Liver (tissue), 8 donors: ENCODE measurements at regions not wholly inside any gene's neighbourhood (a gene's known extent, or its start where the extent isn't known, plus 50 kb on each side); places are given as distances from the start of the nearest gene placed in this dataset.

Experiments
- DNase-seq: peaks from one replicate; pipeline ENCODE4 v3.0.0-alpha.2; 2017; ENCODE audit warnings: low spot score
- H3K27ac ChIP-seq, 2 donors: one replicate each; pipeline ENCODE4 v1.7.0; 2013; ENCODE audit warnings: inconsistent platforms in 2 of 2, low read length in 2 of 2, control low read depth in 1 of 2, low read depth in 1 of 2, mild to moderate bottlenecking in 1 of 2
- H3K27me3 ChIP-seq, 4 donors: one replicate each; pipeline versions ENCODE4 v1.6.1 to v1.7.0; 2013; ENCODE audit warnings: low read length in 3 of 4, inconsistent platforms in 1 of 4, mild to moderate bottlenecking in 1 of 4, moderate library complexity in 1 of 4; ENCODE audit not compliant: control insufficient read depth in 4 of 4, insufficient read depth in 4 of 4
- H3K36me3 ChIP-seq, 4 donors: one replicate each; pipeline versions ENCODE4 v1.6.1 to v1.7.0; 2013; ENCODE audit warnings: low read length in 3 of 4, mild to moderate bottlenecking in 3 of 4, low read depth in 1 of 4, moderate library complexity in 1 of 4; ENCODE audit not compliant: control insufficient read depth in 4 of 4, insufficient read depth in 3 of 4
- H3K4me1 ChIP-seq, 4 donors: one replicate each; pipeline versions ENCODE4 v1.6.1 to v1.7.0; 2013; ENCODE audit warnings: low read length in 3 of 4, mild to moderate bottlenecking in 3 of 4, moderate library complexity in 1 of 4; ENCODE audit not compliant: control insufficient read depth in 4 of 4, insufficient read depth in 4 of 4
- H3K4me3 ChIP-seq, 3 donors: one replicate each; pipeline versions ENCODE4 v1.6.1 to v1.7.0; 2013; ENCODE audit warnings: low read length in 3 of 3, control low read depth in 1 of 3, low read depth in 1 of 3, mild to moderate bottlenecking in 1 of 3
- H3K9ac ChIP-seq, 2 donors: one replicate each; pipeline ENCODE4 v1.7.0; 2013; ENCODE audit warnings: low read length in 2 of 2, mild to moderate bottlenecking in 2 of 2, moderate library complexity in 2 of 2, control low read depth in 1 of 2, low read depth in 1 of 2
- H3K9me3 ChIP-seq, 4 donors: one replicate each; pipeline versions ENCODE4 v1.6.1 to v1.7.0; 2013; ENCODE audit warnings: low read length in 3 of 4; ENCODE audit not compliant: control insufficient read depth in 4 of 4
- ATF3 ChIP-seq: IDR thresholded peaks from 2 replicates; pipeline ENCODE4 v1.6.1; 2016; ENCODE audit warnings: antibody characterized with exemption
- EGR1 ChIP-seq, 2 donors: IDR thresholded peaks; 2 replicates each; pipeline ENCODE4 v1.6.1; 2016 to 2018; ENCODE audit warnings: antibody characterized with exemption in 2 of 2, low read depth in 2 of 2
- FOXA1 ChIP-seq: IDR thresholded peaks from 2 replicates; pipeline ENCODE4 v1.6.1; 2016; ENCODE audit warnings: antibody characterized with exemption
- FOXA2 ChIP-seq: IDR thresholded peaks from 2 replicates; pipeline ENCODE4 v1.6.1; 2016; ENCODE audit warnings: antibody characterized with exemption
- GABPA ChIP-seq, 2 donors: IDR thresholded peaks in 1 of 2; conservative IDR thresholded peaks in 1 of 2; 2 replicates each; pipeline ENCODE4 v1.6.1; 2016; ENCODE audit warnings: antibody characterized with exemption in 2 of 2, mild to moderate bottlenecking in 1 of 2, moderate library complexity in 1 of 2
- HNF4A ChIP-seq, 2 donors: conservative IDR thresholded peaks; 2 replicates each; pipeline ENCODE4 v1.6.1; 2016; ENCODE audit warnings: antibody characterized with exemption in 2 of 2, mild to moderate bottlenecking in 2 of 2
- HNF4G ChIP-seq: IDR thresholded peaks from 2 replicates; pipeline ENCODE4 v1.6.1; 2016; ENCODE audit warnings: antibody characterized with exemption
- NR2F2 ChIP-seq: IDR thresholded peaks from 2 replicates; pipeline ENCODE4 v1.6.1; 2016; ENCODE audit warnings: antibody characterized with exemption
- RAD21 ChIP-seq, 2 donors: IDR thresholded peaks; 2 replicates each; pipeline ENCODE4 v1.6.1; 2016; ENCODE audit warnings: antibody characterized with exemption in 2 of 2, mild to moderate bottlenecking in 2 of 2
- REST ChIP-seq: IDR thresholded peaks from 2 replicates; pipeline ENCODE4 v1.6.1; 2016; ENCODE audit warnings: antibody characterized with exemption, mild to moderate bottlenecking
- RXRA ChIP-seq, 2 donors: IDR thresholded peaks; 2 replicates each; pipeline ENCODE4 v1.6.1; 2017 to 2018; ENCODE audit warnings: antibody characterized with exemption in 2 of 2, mild to moderate bottlenecking in 1 of 2
- SP1 ChIP-seq: IDR thresholded peaks from 2 replicates; pipeline ENCODE4 v1.6.1; 2018; ENCODE audit warnings: antibody characterized with exemption, mild to moderate bottlenecking
- YY1 ChIP-seq: IDR thresholded peaks from 2 replicates; pipeline ENCODE4 v1.6.1; 2016; ENCODE audit warnings: antibody characterized with exemption, mild to moderate bottlenecking
- WGBS: extraction: QIAGEN DNeasy Blood & Tissue Kit; methylation state at CpG from one replicate; pipeline ENCODE4 v1.1.7; 2013; 5-methylcytosine and 5-hydroxymethylcytosine counted together
- TF ChIP-seq, protein P1 (sequence below): IDR thresholded peaks from 2 replicates; pipeline ENCODE4 v1.6.1; 2016; ENCODE audit warnings: antibody characterized with exemption
- TF ChIP-seq, protein P2 (sequence below): IDR thresholded peaks from 2 replicates; pipeline ENCODE4 v1.6.1; 2016; ENCODE audit warnings: antibody characterized with exemption
- TF ChIP-seq, protein P3 (sequence below): fragments of 150-350 bp; IDR thresholded peaks from 2 replicates; pipeline ENCODE4 v1.5.1; 2017; ENCODE audit warnings: improper control_type of control experiment, low read depth, low read length; ENCODE audit not compliant: missing input control
- donor health status: healthy.
- donor health status: healthy.
- donor health status: healthy.
- donor health status: healthy.
- donor health status: healthy.

DNA sequence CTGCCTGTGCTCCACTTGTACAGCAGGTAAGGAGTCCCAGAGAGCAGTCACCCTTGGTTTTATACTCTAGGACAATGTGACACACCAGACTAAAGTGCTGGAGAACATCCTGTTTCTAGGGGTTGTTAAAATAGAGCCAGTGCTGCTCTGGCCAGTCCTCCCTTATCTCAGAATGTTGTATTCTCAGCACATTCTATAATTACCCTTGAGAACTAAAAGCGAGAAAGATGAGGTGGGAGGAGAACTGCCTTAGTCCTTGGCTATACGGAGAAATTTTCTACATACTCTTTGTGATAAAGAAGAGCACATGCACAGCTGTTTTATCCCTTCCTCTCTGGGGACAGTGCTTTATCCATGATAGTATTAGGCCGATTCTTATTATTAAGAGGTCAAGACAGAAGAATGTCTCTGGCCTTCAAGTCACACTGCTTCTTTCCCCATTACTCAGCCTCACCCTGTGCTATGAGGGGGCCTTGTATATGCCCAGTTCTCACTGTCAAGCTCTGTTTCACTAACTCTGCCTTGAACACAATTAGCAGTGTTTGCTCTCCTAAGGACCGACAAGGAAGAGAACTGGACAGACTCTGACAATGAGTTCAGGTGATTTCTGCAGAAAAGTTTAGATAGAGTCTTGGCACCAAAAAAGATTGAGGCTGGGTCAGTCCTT, 385.8 kb downstream of the TRIB2 start:
- DNase-seq = no peak
- 71% methylated on average over 4 of the region's 4 CpGs for WGBS
- no peaks in the 10 kb centered on the region for H3K27me3 ChIP-seq

DNA sequence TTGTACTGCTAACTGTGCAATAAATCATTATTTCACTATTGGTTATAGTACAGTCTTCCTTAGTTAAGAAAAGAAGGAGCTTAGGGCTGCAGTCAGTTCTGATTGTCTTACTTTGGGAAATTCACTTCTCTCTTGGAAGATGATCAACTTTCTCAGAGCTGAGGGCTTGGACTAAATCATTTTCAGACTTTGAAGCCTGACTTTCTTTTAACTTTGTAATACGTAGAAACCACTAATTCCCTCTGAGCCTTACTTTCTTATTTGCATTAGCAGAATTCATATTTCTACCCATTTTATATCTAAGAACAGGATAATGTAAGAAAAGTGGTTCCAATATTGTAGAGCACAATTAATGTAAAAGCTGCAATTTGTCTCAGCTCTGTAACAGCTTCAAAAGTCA, 386.4 kb downstream of the TRIB2 start:
- no peak for DNase-seq
- Histone ChIP-seq H3K36me3 (no peaks in the 10 kb centered on the region), H3K27me3 (no peaks in the 10 kb centered on the region), H3K9me3 (no peaks in the 10 kb centered on the region), H3K4me3 (no peak overlapping the region), H3K9ac (no peak overlapping the region), H3K4me1 (peaks cover 0 to 23% (median 20%) of the 10 kb centered on the region in 4 donors), H3K27ac (no peak overlapping the region)
- TF ChIP-seq SP1 = no peak
- TF ChIP-seq HNF4G = no peak
- 92% methylated on average over 1 of the region's 1 CpG for WGBS

More for the DNA sequence above, 385.8 kb downstream of the TRIB2 start:
- no peak for TF ChIP-seq FOXA2
- TF ChIP-seq REST = no peak
- TF ChIP-seq FOXA1 = no peak
- no peak for TF ChIP-seq SP1
- TF ChIP-seq, protein P1, sequence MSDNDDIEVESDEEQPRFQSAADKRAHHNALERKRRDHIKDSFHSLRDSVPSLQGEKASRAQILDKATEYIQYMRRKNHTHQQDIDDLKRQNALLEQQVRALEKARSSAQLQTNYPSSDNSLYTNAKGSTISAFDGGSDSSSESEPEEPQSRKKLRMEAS = no peak
- no peak overlapping the region for H3K9ac ChIP-seq
- no peaks in the 10 kb centered on the region for H3K9me3 ChIP-seq
- peaks cover 0 to 23% (median 20%) of the 10 kb centered on the region in 4 donors for H3K4me1 ChIP-seq
- no peaks in the 10 kb centered on the region for H3K36me3 ChIP-seq
- no peak overlapping the region for H3K27ac ChIP-seq
- H3K4me3 ChIP-seq = no peak overlapping the region

DNA sequence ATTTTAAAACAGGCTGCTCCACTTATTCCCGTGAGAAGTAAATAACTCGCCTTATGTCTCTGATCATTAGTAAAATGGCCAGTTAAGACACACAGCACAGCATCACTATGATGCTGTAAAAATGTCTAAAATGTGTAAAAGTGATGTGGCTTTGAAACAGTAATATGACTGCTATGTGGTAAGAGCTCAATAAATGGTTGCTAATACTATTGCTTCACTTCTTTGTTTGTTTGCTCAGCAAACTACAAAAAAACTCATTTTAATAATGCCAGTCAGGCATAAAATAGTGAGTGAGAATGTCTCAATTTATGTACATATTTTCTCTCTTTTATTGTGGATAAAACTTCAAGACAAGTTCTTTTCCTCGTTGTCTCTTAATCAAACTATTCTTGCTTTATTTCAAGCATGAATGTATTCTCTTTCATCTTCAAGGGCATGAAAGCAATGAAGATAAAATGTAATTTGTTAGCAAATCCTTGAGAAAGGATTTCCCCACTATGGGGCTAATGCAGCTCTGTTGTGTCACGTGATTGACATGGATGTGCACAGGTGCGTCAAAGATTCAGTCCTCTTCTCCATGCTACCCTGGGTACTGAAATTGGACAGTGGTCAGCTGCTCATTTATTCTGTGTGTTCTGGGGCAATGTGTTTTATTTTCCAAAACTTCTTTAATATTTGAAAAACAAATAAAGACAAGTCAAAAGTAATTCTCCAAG, 387.2 kb downstream of the TRIB2 start:
- Histone ChIP-seq H3K4me3 (no peak overlapping the region), H3K9ac (no peak overlapping the region), H3K27ac (no peak overlapping the region), H3K9me3 (no peaks in the 10 kb centered on the region), H3K4me1 (peaks cover 0 to 23% (median 20%) of the 10 kb centered on the region in 4 donors), H3K27me3 (no peaks in the 10 kb centered on the region), H3K36me3 (no peaks in the 10 kb centered on the region)
- 61% methylated on average over 5 of the region's 5 CpGs for WGBS
- no peak for DNase-seq
- TF ChIP-seq, protein P2, sequence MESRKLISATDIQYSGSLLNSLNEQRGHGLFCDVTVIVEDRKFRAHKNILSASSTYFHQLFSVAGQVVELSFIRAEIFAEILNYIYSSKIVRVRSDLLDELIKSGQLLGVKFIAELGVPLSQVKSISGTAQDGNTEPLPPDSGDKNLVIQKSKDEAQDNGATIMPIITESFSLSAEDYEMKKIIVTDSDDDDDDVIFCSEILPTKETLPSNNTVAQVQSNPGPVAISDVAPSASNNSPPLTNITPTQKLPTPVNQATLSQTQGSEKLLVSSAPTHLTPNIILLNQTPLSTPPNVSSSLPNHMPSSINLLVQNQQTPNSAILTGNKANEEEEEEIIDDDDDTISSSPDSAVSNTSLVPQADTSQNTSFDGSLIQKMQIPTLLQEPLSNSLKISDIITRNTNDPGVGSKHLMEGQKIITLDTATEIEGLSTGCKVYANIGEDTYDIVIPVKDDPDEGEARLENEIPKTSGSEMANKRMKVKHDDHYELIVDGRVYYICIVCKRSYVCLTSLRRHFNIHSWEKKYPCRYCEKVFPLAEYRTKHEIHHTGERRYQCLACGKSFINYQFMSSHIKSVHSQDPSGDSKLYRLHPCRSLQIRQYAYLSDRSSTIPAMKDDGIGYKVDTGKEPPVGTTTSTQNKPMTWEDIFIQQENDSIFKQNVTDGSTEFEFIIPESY = no peak
- TF ChIP-seq EGR1 (IDR thresholded peaks at IDR 0.05; ENCODE audit: low read depth in 2 of 2) (no peak), GABPA (IDR thresholded peaks at IDR 0.05 in 1 of 2, conservative IDR thresholded peaks at IDR 0.05 in 1 of 2) (no peak), SP1 (no peak), HNF4A (conservative IDR thresholded peaks at IDR 0.05) (no peak), ATF3 (no peak), FOXA2 (no peak), RAD21 (IDR thresholded peaks at IDR 0.05) (no peak), RXRA (IDR thresholded peaks at IDR 0.05) (no peak), NR2F2 (no peak), YY1 (no peak), FOXA1 (no peak), HNF4G (no peak)
- TF ChIP-seq, protein P1 = no peak
- TF ChIP-seq, protein P3, sequence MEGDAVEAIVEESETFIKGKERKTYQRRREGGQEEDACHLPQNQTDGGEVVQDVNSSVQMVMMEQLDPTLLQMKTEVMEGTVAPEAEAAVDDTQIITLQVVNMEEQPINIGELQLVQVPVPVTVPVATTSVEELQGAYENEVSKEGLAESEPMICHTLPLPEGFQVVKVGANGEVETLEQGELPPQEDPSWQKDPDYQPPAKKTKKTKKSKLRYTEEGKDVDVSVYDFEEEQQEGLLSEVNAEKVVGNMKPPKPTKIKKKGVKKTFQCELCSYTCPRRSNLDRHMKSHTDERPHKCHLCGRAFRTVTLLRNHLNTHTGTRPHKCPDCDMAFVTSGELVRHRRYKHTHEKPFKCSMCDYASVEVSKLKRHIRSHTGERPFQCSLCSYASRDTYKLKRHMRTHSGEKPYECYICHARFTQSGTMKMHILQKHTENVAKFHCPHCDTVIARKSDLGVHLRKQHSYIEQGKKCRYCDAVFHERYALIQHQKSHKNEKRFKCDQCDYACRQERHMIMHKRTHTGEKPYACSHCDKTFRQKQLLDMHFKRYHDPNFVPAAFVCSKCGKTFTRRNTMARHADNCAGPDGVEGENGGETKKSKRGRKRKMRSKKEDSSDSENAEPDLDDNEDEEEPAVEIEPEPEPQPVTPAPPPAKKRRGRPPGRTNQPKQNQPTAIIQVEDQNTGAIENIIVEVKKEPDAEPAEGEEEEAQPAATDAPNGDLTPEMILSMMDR = no peak
